LNCAP (cell line): ENCODE measurements at regions not wholly inside any gene's neighbourhood (a gene's known extent, or its start where the extent isn't known, plus 50 kb on each side); places are given as distances from the start of the nearest gene placed in this dataset.

Experiments
- CTCF ChIP-seq: fragments of 450-650 bp; IDR thresholded peaks from 2 replicates; pipeline ENCODE4 v1.5.1; 2017; ENCODE audit warnings: mild to moderate bottlenecking

GRCh38 chr19:32022731-32023563 lies 322.5 kb upstream of the ZNF507 start:
- TF ChIP-seq CTCF: no peak

GRCh38 chr19:32023564-32023832 lies 321.9 kb upstream of the ZNF507 start:
- TF ChIP-seq CTCF: no peak

GRCh38 chr19:32029235-32029634 lies 316.2 kb upstream of the ZNF507 start:
- TF ChIP-seq CTCF: no peak

GRCh38 chr19:32032561-32032960 lies 312.8 kb upstream of the ZNF507 start:
- no peak for TF ChIP-seq CTCF

- TF ChIP-seq CTCF: no peak
Observed at GRCh38 chr19:32035626-32036025, 309.8 kb upstream of the ZNF507 start.

- TF ChIP-seq CTCF: no peak
Observed at GRCh38 chr19:32038021-32038920, 307.1 kb upstream of the ZNF507 start.

- no peak for TF ChIP-seq CTCF
Observed at GRCh38 chr19:32038961-32039360, 306.4 kb upstream of the ZNF507 start.
